Neural progenitor cell (in vitro differentiated cells): ENCODE measurements at regions not wholly inside any gene's neighbourhood (a gene's known extent, or its start where the extent isn't known, plus 50 kb on each side); places are given as distances from the start of the nearest gene placed in this dataset.

Experiments
- CTCF ChIP-seq: fragments of 200-600 bp; sonication (generic); IDR thresholded peaks from 2 replicates; pipeline ENCODE4 v1.5.1; 2017; ENCODE audit warnings: antibody characterized with exemption, mild to moderate bottlenecking
- EZH2 ChIP-seq: fragments of 200-600 bp; sonication (generic); IDR thresholded peaks from 2 replicates; pipeline ENCODE4 v1.6.1; 2017; ENCODE audit warnings: antibody characterized with exemption, mild to moderate bottlenecking, moderate library complexity

DNA sequence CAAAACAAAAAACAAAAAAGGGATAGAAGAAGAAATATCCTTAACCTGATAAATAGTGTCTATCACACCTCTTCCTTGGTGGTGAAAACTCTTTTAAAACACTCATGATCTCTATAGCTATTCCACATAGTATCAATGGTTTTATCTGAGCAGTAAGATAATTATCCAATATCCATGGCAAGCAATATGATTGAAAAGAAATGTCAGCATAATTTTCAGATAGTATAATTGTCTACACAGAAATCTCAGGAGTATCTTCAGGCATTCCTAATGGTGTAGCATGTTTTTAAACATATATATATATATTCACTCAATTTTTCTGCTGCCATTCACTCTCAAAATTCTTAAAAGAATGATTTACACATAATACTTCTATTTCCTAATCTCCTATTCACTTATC lies 938.0 kb upstream of the SLC35B3 start:
- TF ChIP-seq CTCF = no peak
- TF ChIP-seq EZH2 = no peak
